Fibroblast of lung (primary cell): ENCODE measurements at regions not wholly inside any gene's neighbourhood (a gene's known extent, or its start where the extent isn't known, plus 50 kb on each side); places are given as distances from the start of the nearest gene placed in this dataset.

Source experiments
- EZH2 ChIP-seq: IDR thresholded peaks from 2 replicates; pipeline ENCODE4 v1.5.1; 2012; ENCODE audit warnings: low read length, control low read depth, mild to moderate bottlenecking; ENCODE audit errors: missing control alignments
- TF ChIP-seq, protein P1 (sequence below), 2 donors: IDR thresholded peaks in 1 of 2; conservative IDR thresholded peaks in 1 of 2; 1 replicate in 1 of 2; 2 replicates in 1 of 2; pipeline ENCODE4 v1.5.1; 2011 to 2012; ENCODE audit warnings: low read length in 2 of 2, control low read depth in 1 of 2, inconsistent platforms in 1 of 2, low read depth in 1 of 2, mild to moderate bottlenecking in 1 of 2

DNA sequence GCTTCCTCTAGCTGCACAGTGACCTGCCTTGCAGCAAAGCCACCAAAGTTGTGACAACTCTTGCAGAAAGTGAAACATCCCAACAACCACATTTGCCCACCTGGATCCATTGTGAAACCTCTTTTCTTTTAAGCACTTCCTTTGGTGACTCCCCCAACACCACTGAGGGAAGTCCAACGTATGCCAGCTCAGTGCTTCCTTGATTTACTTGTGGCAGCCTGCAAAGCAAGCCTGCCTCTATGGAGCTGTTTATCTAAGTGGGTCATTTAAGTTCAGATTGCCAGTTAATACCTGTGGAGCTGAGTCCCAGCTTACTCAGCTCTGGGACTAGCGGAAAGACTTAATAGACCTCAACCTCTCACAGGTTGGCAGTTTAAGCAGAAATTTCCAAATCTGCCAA lies 230.8 kb upstream of the GHITM start:
- TF ChIP-seq, protein P1, sequence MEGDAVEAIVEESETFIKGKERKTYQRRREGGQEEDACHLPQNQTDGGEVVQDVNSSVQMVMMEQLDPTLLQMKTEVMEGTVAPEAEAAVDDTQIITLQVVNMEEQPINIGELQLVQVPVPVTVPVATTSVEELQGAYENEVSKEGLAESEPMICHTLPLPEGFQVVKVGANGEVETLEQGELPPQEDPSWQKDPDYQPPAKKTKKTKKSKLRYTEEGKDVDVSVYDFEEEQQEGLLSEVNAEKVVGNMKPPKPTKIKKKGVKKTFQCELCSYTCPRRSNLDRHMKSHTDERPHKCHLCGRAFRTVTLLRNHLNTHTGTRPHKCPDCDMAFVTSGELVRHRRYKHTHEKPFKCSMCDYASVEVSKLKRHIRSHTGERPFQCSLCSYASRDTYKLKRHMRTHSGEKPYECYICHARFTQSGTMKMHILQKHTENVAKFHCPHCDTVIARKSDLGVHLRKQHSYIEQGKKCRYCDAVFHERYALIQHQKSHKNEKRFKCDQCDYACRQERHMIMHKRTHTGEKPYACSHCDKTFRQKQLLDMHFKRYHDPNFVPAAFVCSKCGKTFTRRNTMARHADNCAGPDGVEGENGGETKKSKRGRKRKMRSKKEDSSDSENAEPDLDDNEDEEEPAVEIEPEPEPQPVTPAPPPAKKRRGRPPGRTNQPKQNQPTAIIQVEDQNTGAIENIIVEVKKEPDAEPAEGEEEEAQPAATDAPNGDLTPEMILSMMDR (conservative IDR thresholded peaks at IDR 0.05 in 1 of 2, IDR thresholded peaks at IDR 0.05 in 1 of 2; ENCODE audit: low read depth in 1 of 2, low read length in 2 of 2) = no peak
- no peak for TF ChIP-seq EZH2
